Endothelial cell (in vitro differentiated cells): ENCODE measurements at regions not wholly inside any gene's neighbourhood (a gene's known extent, or its start where the extent isn't known, plus 50 kb on each side); places are given as distances from the start of the nearest gene placed in this dataset.

Experiments
- DNase-seq: peaks from one replicate; pipeline ENCODE4 v3.0.0; 2021; ENCODE audit warnings: low spot score
- H3K27ac Mint-ChIP-seq: one replicate; pipeline ENCODE4 v1.8.0; 2021; ENCODE audit warnings: mixed read lengths, inconsistent platforms; ENCODE audit not compliant: unreplicated experiment
- H3K27me3 Mint-ChIP-seq: one replicate; pipeline ENCODE4 v1.8.0; 2021; ENCODE audit warnings: mild to moderate bottlenecking, moderate library complexity, mixed read lengths, inconsistent platforms; ENCODE audit not compliant: unreplicated experiment
- H3K36me3 Mint-ChIP-seq: one replicate; pipeline ENCODE4 v1.8.0; 2021; ENCODE audit warnings: mild to moderate bottlenecking, low read depth, mixed read lengths, inconsistent platforms; ENCODE audit not compliant: unreplicated experiment
- H3K4me1 Mint-ChIP-seq: one replicate; pipeline ENCODE4 v1.8.0; 2021; ENCODE audit warnings: mild to moderate bottlenecking, mixed read lengths, inconsistent platforms; ENCODE audit not compliant: unreplicated experiment
- H3K4me3 Mint-ChIP-seq: one replicate; pipeline ENCODE4 v1.8.0; 2021; ENCODE audit warnings: mild to moderate bottlenecking, mixed read lengths, inconsistent platforms; ENCODE audit not compliant: unreplicated experiment
- H3K9me3 Mint-ChIP-seq: one replicate; pipeline ENCODE4 v1.8.0; 2021; ENCODE audit warnings: mixed read lengths, inconsistent platforms; ENCODE audit not compliant: unreplicated experiment
- TF ChIP-seq, protein P1 (sequence below): fragments of 200-600 bp; sonication (generic); IDR thresholded peaks from one replicate; pipeline ENCODE4 v1.5.0; 2021; ENCODE audit warnings: antibody characterized with exemption; ENCODE audit not compliant: unreplicated experiment

DNA sequence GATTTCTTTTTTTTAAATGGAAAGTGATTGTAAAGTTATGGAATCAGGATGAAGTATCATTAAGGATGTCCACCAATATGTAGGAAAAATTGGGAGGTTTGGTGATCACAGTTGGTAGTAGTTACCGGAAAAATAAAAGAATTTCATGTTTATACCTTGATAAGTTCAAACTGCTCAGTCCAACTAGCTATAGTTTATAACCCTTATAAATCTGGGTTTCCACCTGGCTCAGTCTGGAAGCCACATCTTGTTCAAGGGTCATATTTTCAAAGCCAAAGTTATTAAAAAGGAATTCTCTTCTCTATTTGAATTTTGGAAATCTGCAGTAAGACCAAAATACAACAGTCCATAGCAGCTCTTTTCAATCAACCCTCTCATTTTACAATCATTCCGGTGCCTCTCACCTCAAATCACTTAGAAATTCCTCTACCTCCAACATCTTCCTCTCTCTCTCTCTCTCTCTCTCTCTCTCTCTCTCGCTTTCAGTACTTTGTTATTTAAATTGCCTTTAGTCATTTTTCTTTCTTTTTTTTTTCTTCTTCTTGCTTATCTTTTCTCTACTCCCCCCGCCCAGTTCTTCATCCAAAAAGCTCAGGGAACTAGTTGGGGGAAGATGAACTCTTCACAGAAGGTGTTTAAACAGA is 186.2 kb upstream of the TBC1D5 start:
- H3K27me3 Mint-ChIP-seq = peaks cover 8% of the 10 kb centered on the region
- DNase-seq = no peak

DNA sequence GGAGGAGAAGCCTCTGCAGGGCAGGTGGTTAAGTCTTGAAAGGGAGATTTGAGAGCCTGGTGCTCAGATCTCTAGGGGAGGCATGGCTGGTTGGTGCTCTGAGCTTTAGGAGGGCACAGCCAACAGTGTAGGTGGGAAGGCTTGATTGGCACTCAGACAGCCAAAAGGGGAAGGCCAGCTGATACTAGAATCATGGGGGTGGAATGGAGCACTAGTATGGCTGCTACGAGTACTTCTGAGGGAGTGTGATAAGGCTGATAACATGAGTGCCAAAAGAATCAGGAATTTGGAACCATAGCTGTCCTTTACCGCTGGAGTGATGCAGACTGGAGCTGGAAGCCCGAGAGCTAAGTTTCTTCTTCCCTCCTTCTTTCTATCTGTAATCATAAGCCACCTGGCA is 184.6 kb upstream of the TBC1D5 start:
- no peak for DNase-seq
- Mint-ChIP-seq H3K27me3 (peaks cover 8% of the 10 kb centered on the region), H3K36me3 (no peaks in the 10 kb centered on the region), H3K9me3 (peaks cover 4% of the 10 kb centered on the region), H3K27ac (no peak overlapping the region), H3K4me3 (no peak overlapping the region), H3K4me1 (peaks cover 35% of the 10 kb centered on the region)
- TF ChIP-seq, protein P1, sequence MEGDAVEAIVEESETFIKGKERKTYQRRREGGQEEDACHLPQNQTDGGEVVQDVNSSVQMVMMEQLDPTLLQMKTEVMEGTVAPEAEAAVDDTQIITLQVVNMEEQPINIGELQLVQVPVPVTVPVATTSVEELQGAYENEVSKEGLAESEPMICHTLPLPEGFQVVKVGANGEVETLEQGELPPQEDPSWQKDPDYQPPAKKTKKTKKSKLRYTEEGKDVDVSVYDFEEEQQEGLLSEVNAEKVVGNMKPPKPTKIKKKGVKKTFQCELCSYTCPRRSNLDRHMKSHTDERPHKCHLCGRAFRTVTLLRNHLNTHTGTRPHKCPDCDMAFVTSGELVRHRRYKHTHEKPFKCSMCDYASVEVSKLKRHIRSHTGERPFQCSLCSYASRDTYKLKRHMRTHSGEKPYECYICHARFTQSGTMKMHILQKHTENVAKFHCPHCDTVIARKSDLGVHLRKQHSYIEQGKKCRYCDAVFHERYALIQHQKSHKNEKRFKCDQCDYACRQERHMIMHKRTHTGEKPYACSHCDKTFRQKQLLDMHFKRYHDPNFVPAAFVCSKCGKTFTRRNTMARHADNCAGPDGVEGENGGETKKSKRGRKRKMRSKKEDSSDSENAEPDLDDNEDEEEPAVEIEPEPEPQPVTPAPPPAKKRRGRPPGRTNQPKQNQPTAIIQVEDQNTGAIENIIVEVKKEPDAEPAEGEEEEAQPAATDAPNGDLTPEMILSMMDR = no peak

More for the DNA sequence above, 186.2 kb upstream of the TBC1D5 start:
- H3K27ac Mint-ChIP-seq = no peak overlapping the region
- peaks cover 4% of the 10 kb centered on the region for H3K9me3 Mint-ChIP-seq
- TF ChIP-seq, protein P1 = no peak
- no peaks in the 10 kb centered on the region for H3K36me3 Mint-ChIP-seq
- no peak overlapping the region for H3K4me3 Mint-ChIP-seq
- H3K4me1 Mint-ChIP-seq = peaks cover 35% of the 10 kb centered on the region

DNA sequence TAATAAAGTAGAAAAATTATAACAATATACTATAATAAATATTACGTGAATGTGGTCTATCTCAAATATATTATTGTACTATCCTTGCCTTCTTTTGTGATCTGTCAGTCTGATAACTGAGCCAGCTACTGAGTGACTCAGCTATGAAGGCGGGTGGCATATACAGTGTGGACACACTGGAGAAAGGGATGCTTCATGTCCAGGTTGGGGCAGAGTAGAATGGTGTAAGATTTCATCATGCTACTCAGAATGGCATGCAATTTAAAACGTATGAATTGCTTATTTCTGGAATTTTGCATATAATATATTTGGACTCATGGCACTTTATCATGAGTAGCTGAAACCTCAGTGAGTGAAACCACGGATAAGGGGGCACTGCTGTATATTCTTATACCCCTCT is 172.9 kb upstream of the TBC1D5 start:
- no peak overlapping the region for H3K27ac Mint-ChIP-seq
- TF ChIP-seq, protein P1 = no peak
- no peaks in the 10 kb centered on the region for H3K9me3 Mint-ChIP-seq
- no peak for DNase-seq
- no peaks in the 10 kb centered on the region for H3K36me3 Mint-ChIP-seq
- H3K4me3 Mint-ChIP-seq = no peak overlapping the region
- H3K4me1 Mint-ChIP-seq = peaks cover 5% of the 10 kb centered on the region
- H3K27me3 Mint-ChIP-seq = peaks cover 5% of the 10 kb centered on the region

DNA sequence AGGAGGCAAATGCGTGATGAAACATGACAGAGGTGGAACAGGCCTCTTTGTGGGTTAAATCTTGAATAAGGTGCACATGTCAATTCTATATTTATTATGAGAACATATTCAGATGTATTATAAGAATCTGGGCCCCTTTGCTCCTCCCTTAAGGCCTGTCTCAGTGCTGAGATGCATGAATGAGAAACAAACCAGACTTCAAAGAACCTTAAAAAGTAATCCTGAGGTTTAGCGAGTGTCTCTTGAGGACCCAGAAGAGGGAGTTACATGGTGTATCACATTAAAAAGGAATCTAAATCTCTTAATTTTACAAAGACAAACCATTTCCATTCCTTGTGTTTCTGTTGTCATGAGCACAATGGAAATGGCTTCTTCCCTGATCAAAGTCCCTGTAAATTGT is 170.9 kb upstream of the TBC1D5 start:
- Mint-ChIP-seq H3K4me1 (peaks cover 5% of the 10 kb centered on the region), H3K27ac (no peak overlapping the region), H3K9me3 (no peaks in the 10 kb centered on the region), H3K4me3 (no peak overlapping the region), H3K36me3 (no peaks in the 10 kb centered on the region), H3K27me3 (peaks cover 2% of the 10 kb centered on the region)
- no peak for DNase-seq
- TF ChIP-seq, protein P1 = no peak

DNA sequence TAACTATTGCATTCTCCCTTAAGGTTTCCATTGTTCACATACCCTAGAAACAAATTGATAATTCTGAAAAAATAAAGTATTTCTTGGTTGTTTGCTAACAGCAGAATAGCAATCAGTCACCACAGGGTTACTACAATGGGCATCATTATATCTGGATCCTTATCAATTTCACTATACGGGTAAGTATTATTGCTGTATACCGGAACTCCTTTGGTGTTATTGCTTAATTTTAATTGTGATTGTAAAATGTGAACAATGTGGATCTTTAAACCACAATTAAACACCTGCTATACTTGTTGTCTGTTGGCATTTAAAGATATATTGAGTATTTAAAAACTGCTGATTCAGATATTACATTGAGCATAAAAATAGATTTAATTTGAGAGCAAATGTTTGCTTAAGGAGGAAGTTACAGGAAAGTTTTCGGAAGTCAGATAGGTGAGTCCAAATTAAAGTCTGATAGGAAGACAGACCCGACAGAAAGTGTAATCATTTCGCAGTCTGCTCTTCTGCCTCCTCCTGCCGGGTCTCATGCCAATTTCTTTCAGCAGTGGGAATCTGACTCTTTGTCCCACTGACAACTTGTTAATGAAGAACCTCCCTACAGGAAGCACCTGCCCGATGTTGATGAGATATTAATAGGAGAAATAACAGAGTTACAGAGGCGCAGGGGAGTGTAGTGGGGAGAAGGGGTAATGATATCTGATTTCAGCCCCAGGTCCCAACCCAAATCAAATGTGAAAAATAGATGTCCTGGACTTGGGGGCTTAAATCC is 169.7 kb upstream of the TBC1D5 start:
- Mint-ChIP-seq H3K27me3 (peaks cover 2% of the 10 kb centered on the region), H3K27ac (no peak overlapping the region), H3K4me3 (no peak overlapping the region), H3K4me1 (no peaks in the 10 kb centered on the region), H3K36me3 (no peaks in the 10 kb centered on the region), H3K9me3 (no peaks in the 10 kb centered on the region)
- TF ChIP-seq, protein P1 = no peak
- DNase-seq = no peak
